Endothelial cell of umbilical vein (primary cell): ENCODE measurements at regions not wholly inside any gene's neighbourhood (a gene's known extent, or its start where the extent isn't known, plus 50 kb on each side); places are given as distances from the start of the nearest gene placed in this dataset.

Experiments used
- BruUV-seq: library from RNA; stranded (reverse); fragments of 400-500 nt; replicated peaks from 2 replicates; lab custom pipeline; 2021; lab: Mats Ljungman, UMichigan
- CTCF ChIA-PET: fragments of 300-600, 350-600 bp; sonication (Branson Sonifier 250); formaldehyde crosslinking; loops from one replicate; lab custom pipeline; 2021; ENCODE audit warnings: antibody characterized with exemption, inconsistent platforms; lab: Charles Lee
- POLR2A ChIA-PET: fragments of 300-600, 350-600 bp; sonication (Branson Sonifier 250); formaldehyde crosslinking; loops from one replicate; lab custom pipeline; 2021; ENCODE audit warnings: antibody characterized with exemption, inconsistent platforms; lab: Charles Lee
- DNase-seq: peaks from one replicate; pipeline ENCODE4 v3.0.0-alpha.2; 2011; ENCODE audit warnings: low read depth, low spot score
- FAIRE-seq: peaks from 2 replicates; lab custom pipeline; 2011; peaks lifted over from hg19 to GRCh38; lab: Jason Lieb, UNC
- H2AFZ ChIP-seq: 2 replicates; pipeline ENCODE4 v1.6.0; 2012; ENCODE audit warnings: low read depth, low read length, control low read depth, inconsistent platforms
- H3K27ac ChIP-seq: 2 replicates; pipeline ENCODE4 v1.5.1; 2011; ENCODE audit warnings: low read depth, mild to moderate bottlenecking, control low read depth, low read length, moderate library complexity; ENCODE audit not compliant: insufficient read depth
- H3K27me3 ChIP-seq, 2 experiments: 2 replicates each; pipeline versions ENCODE4 v1.6.0 to v1.6.1; 2011; ENCODE audit warnings: low read length in 2 of 2, mixed read lengths in 1 of 2; ENCODE audit not compliant: control insufficient read depth in 2 of 2, insufficient read depth in 2 of 2
- H3K36me3 ChIP-seq, 2 experiments: 2 replicates in 1 of 2; 3 replicates in 1 of 2; pipeline ENCODE4 v1.5.1; 2011; ENCODE audit warnings: low read length in 2 of 2, mild to moderate bottlenecking in 1 of 2, moderate library complexity in 1 of 2; ENCODE audit not compliant: control insufficient read depth in 2 of 2, insufficient read depth in 2 of 2; ENCODE audit errors: extremely low read depth in 1 of 2
- H3K4me1 ChIP-seq: 3 replicates; pipeline ENCODE4 v1.5.1; 2011; ENCODE audit warnings: mild to moderate bottlenecking, low read length; ENCODE audit not compliant: control insufficient read depth, insufficient read depth; ENCODE audit errors: extremely low read depth
- H3K4me2 ChIP-seq: 2 replicates; pipeline ENCODE4 v1.6.1; 2011; ENCODE audit warnings: low read length, control low read depth, mixed read lengths; ENCODE audit not compliant: insufficient read depth
- H3K4me3 ChIP-seq, 3 experiments: fragments of 200-600 bp in 1 of 3; sonication (generic), shearing (Covaris generic) in 1 of 3; replicated peaks in 1 of 3; 2 replicates each; pipeline ENCODE4 v1.5.1; 2011 to 2016; ENCODE audit warnings: control low read depth in 3 of 3, low read length in 3 of 3, mild to moderate bottlenecking in 2 of 3, inconsistent platforms in 1 of 3, low read depth in 1 of 3, moderate library complexity in 1 of 3; ENCODE audit not compliant: insufficient read depth in 1 of 3
- H3K79me2 ChIP-seq: 2 replicates; pipeline ENCODE4 v1.6.0; 2012; ENCODE audit warnings: low read length, inconsistent platforms; ENCODE audit not compliant: control insufficient read depth, insufficient read depth
- H3K9ac ChIP-seq: replicated peaks from 2 replicates; pipeline ENCODE3; 2011; ENCODE audit warnings: low read length, control low read depth; ENCODE audit not compliant: insufficient read depth; ENCODE audit errors: extremely low read depth
- H3K9me1 ChIP-seq: replicated peaks from 3 replicates; pipeline ENCODE4 v1.6.0; 2011; ENCODE audit warnings: mild to moderate bottlenecking, low read length; ENCODE audit not compliant: control insufficient read depth, insufficient read depth; ENCODE audit errors: extremely low read depth
- H3K9me3 ChIP-seq: replicated peaks from 2 replicates; pipeline ENCODE4 v1.5.1; 2012; ENCODE audit warnings: low read length, inconsistent platforms; ENCODE audit not compliant: control insufficient read depth, insufficient read depth
- H4K20me1 ChIP-seq: replicated peaks from 2 replicates; pipeline ENCODE3; 2011; ENCODE audit warnings: mild to moderate bottlenecking, low read length; ENCODE audit not compliant: control insufficient read depth, insufficient read depth; ENCODE audit errors: extremely low read depth
- FOS ChIP-seq: IDR thresholded peaks from 2 replicates; pipeline ENCODE4 v1.6.1; 2011; ENCODE audit warnings: mild to moderate bottlenecking, low read length, moderate library complexity, borderline replicate concordance; ENCODE audit not compliant: insufficient read depth
- JUN ChIP-seq: IDR thresholded peaks from 2 replicates; pipeline ENCODE4 v1.6.1; 2011; ENCODE audit warnings: borderline replicate concordance, low read depth; ENCODE audit not compliant: insufficient read length, insufficient read depth
- MAX ChIP-seq: IDR thresholded peaks from 2 replicates; pipeline ENCODE4 v1.6.1; 2011; ENCODE audit not compliant: insufficient read depth, insufficient read length
- MYC ChIP-seq: IDR thresholded peaks from one replicate; pipeline ENCODE4 v1.6.1; 2011; ENCODE audit warnings: mild to moderate bottlenecking, low read depth, low read length
- POLR2AphosphoS5 ChIP-seq: IDR thresholded peaks from 2 replicates; pipeline ENCODE4 v1.6.1; 2012; ENCODE audit warnings: low read depth, mild to moderate bottlenecking, control low read depth, low read length, moderate library complexity; ENCODE audit not compliant: insufficient read depth
- dilution Hi-C: fragments of 300-500 bp; cut with MboI; formaldehyde crosslinking; loops from one replicate; pipeline ENCODE4 v1.15.0; 2019; ENCODE audit warnings: low sequenced_read_pairs; ENCODE audit not compliant: extremely low pct_ligation_motif_present
- intact Hi-C: fragments of 100-400 bp; cut with micrococcal nuclease; formaldehyde crosslinking; loops from one replicate; pipeline ENCODE4 v1.10.0; 2022
- TF ChIP-seq, protein P1 (sequence below), 2 donors: IDR thresholded peaks; 1 replicate in 1 of 2; 2 replicates in 1 of 2; pipeline ENCODE4 v1.5.1; 2011; ENCODE audit warnings: low read length in 2 of 2, mild to moderate bottlenecking in 2 of 2, moderate library complexity in 2 of 2, control low read depth in 1 of 2, inconsistent platforms in 1 of 2, low read depth in 1 of 2; ENCODE audit not compliant: insufficient read depth in 1 of 2; ENCODE audit errors: extremely low read depth in 1 of 2

DNA sequence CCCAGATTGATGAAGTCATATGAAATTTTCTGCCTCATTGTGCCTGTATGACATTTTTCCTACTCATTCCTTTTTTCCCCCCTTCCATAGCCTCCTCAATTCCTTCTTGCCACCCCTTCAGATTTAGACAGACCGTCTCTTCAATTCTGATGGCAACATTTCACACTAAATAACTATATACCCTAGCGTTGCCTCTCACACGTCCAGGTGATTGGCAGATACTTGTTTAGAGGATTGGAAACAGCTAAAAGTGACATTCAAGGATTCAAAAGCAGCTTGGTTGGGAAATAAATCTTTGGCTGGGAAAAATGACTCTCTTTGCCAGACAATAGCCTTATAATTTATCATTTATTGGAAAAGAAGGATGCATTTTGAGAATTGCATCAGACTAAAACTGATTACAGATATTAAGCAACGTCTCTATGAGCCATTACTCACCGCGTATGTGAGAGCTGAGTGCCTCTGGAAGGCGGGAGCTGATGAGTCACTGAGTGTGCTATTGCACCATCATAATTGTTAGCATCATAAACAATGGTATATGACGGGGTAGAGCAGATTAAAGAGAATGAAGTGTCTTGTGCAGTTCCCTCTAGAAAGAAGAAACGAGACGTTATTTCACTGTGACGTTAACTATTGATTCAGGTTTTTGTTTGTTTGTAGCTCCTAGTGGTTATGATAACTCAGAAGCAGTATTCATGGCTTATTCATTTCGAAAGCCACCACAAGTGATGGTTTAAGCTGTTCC is 61.1 kb upstream of the FAM216B start:
- H3K9ac ChIP-seq = no peak overlapping the region
- ChIA-PET POLR2A (no interaction called here), CTCF (interaction anchor here (1.1 to 1.2 kb wide), 2 partner anchors 12 to 15 kb away, joined by 3 to 4 read pairs; no protein-coding TSS in a partner anchor)
- intact Hi-C loops = no loop called here
- no peaks in the 10 kb centered on the region for H4K20me1 ChIP-seq
- no peak overlapping the region for H3K27ac ChIP-seq
- H3K9me3 ChIP-seq = no peaks in the 10 kb centered on the region
- FAIRE-seq (no peak), DNase-seq (peak; percentile 2)
- no TSS peak for BruUV-seq
- H3K27me3 ChIP-seq = peaks cover 0 to 2% of the 10 kb centered on the region in 2 experiments
- no peak overlapping the region for H2AFZ ChIP-seq
- H3K9me1 ChIP-seq = no peaks in the 10 kb centered on the region
- no peak overlapping the region for H3K4me3 ChIP-seq
- TF ChIP-seq FOS = peak; percentile 7
- TF ChIP-seq, protein P1, sequence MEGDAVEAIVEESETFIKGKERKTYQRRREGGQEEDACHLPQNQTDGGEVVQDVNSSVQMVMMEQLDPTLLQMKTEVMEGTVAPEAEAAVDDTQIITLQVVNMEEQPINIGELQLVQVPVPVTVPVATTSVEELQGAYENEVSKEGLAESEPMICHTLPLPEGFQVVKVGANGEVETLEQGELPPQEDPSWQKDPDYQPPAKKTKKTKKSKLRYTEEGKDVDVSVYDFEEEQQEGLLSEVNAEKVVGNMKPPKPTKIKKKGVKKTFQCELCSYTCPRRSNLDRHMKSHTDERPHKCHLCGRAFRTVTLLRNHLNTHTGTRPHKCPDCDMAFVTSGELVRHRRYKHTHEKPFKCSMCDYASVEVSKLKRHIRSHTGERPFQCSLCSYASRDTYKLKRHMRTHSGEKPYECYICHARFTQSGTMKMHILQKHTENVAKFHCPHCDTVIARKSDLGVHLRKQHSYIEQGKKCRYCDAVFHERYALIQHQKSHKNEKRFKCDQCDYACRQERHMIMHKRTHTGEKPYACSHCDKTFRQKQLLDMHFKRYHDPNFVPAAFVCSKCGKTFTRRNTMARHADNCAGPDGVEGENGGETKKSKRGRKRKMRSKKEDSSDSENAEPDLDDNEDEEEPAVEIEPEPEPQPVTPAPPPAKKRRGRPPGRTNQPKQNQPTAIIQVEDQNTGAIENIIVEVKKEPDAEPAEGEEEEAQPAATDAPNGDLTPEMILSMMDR (IDR thresholded peaks at IDR 0.05; ENCODE audit: extremely low read depth in 1 of 2, insufficient read depth in 1 of 2, low read depth in 1 of 2, low read length in 2 of 2) = no peak
- no peak for TF ChIP-seq MYC
- TF ChIP-seq MAX = no peak
- no peak for TF ChIP-seq POLR2AphosphoS5
- TF ChIP-seq JUN = no peak
- no peaks in the 10 kb centered on the region for H3K4me1 ChIP-seq
- H3K36me3 ChIP-seq = no peaks in the 10 kb centered on the region
- H3K4me2 ChIP-seq = no peak overlapping the region
- no peaks in the 10 kb centered on the region for H3K79me2 ChIP-seq
- dilution Hi-C loops = no loop called here
